H1 (cell line): ENCODE measurements at regions not wholly inside any gene's neighbourhood (a gene's known extent, or its start where the extent isn't known, plus 50 kb on each side); places are given as distances from the start of the nearest gene placed in this dataset.

Experiments
- CTCF ChIA-PET: fragments of 300-600 bp; sonication (Branson Sonifier 250); formaldehyde crosslinking; loops from one replicate; lab custom pipeline; 2021; ENCODE audit not compliant: partially characterized antibody; lab: Charles Lee
- POLR2A ChIA-PET: fragments of 300-600 bp; sonication (Branson Sonifier 250); formaldehyde crosslinking; loops from one replicate; lab custom pipeline; 2021; ENCODE audit warnings: inconsistent platforms; ENCODE audit not compliant: partially characterized antibody; lab: Charles Lee
- DNase-seq, 2 experiments: peaks; one replicate each; pipeline versions ENCODE4 v3.0.0 to v3.0.0-alpha.2; 2010 to 2022; ENCODE audit warnings: low spot score in 2 of 2, low read depth in 1 of 2, mixed read lengths in 1 of 2
- FAIRE-seq: peaks from 2 replicates; lab custom pipeline; 2011; peaks lifted over from hg19 to GRCh38; lab: Jason Lieb, UNC
- H2AFZ ChIP-seq: 2 replicates; pipeline ENCODE4 v1.8.1; 2012; ENCODE audit warnings: low read length, inconsistent platforms
- H2AK5ac ChIP-seq: 2 replicates; pipeline ENCODE4 v1.6.1; 2013; ENCODE audit warnings: low read depth, low read length
- H2BK120ac ChIP-seq: replicated peaks from 2 replicates; pipeline ENCODE3; 2013; ENCODE audit warnings: low read depth, low read length, inconsistent platforms
- H2BK12ac ChIP-seq: 2 replicates; pipeline ENCODE4 v1.6.1; 2013; ENCODE audit warnings: low read depth, low read length
- H2BK15ac ChIP-seq: 2 replicates; pipeline ENCODE4 v1.6.1; 2013; ENCODE audit warnings: low read length
- H2BK20ac ChIP-seq: 2 replicates; pipeline ENCODE4 v1.6.1; 2013; ENCODE audit warnings: low read length
- H2BK5ac ChIP-seq: 2 replicates; pipeline ENCODE4 v1.6.1; 2013; ENCODE audit warnings: low read depth, low read length
- H3K14ac ChIP-seq: 2 replicates; pipeline ENCODE4 v1.6.1; 2013; ENCODE audit warnings: inconsistent platforms; ENCODE audit not compliant: insufficient read length
- H3K18ac ChIP-seq: 2 replicates; pipeline ENCODE4 v1.6.1; 2013; ENCODE audit warnings: low read length; ENCODE audit errors: extremely low read depth
- H3K23ac ChIP-seq: 2 replicates; pipeline ENCODE4 v1.6.1; 2013; ENCODE audit warnings: inconsistent platforms; ENCODE audit not compliant: insufficient read length
- H3K23me2 ChIP-seq: 2 replicates; pipeline ENCODE4 v1.6.1; 2013; ENCODE audit warnings: low read depth, low read length
- H3K27ac ChIP-seq: 2 replicates; pipeline ENCODE4 v1.6.1; 2011; ENCODE audit warnings: low read depth, low read length, inconsistent platforms
- H3K27me3 ChIP-seq, 4 experiments: replicated peaks in 1 of 4; 1 replicate in 1 of 4; 2 replicates in 3 of 4; pipeline versions ENCODE4 v1.6.1 to v1.8.1; 2011 to 2013; ENCODE audit warnings: low read length in 3 of 4, mild to moderate bottlenecking in 3 of 4, inconsistent platforms in 2 of 4, mixed read lengths in 2 of 4, moderate library complexity in 1 of 4; ENCODE audit not compliant: control insufficient read depth in 3 of 4, insufficient read depth in 3 of 4; ENCODE audit errors: extremely low read depth in 1 of 4
- H3K36me3 ChIP-seq, 4 experiments: 2 replicates each; pipeline versions ENCODE4 v1.6.1 to v1.8.1; 2011 to 2013; ENCODE audit warnings: mild to moderate bottlenecking in 4 of 4, low read length in 3 of 4, moderate library complexity in 2 of 4, control low read depth in 1 of 4, inconsistent platforms in 1 of 4; ENCODE audit not compliant: insufficient read depth in 4 of 4, control insufficient read depth in 2 of 4
- H3K4ac ChIP-seq: replicated peaks from 2 replicates; pipeline ENCODE3; 2013; ENCODE audit warnings: low read length, low read depth, mixed read lengths, inconsistent platforms; ENCODE audit not compliant: insufficient read length
- H3K4me1 ChIP-seq, 4 experiments: replicated peaks in 1 of 4; 1 replicate in 1 of 4; 2 replicates in 3 of 4; pipeline versions ENCODE4 v1.6.1 to v1.8.1; 2011 to 2013; ENCODE audit warnings: low read length in 3 of 4, inconsistent platforms in 2 of 4, mixed read lengths in 1 of 4; ENCODE audit not compliant: insufficient read depth in 4 of 4, control insufficient read depth in 3 of 4
- H3K4me2 ChIP-seq, 2 experiments: 2 replicates each; pipeline versions ENCODE4 v1.6.1 to v1.8.1; 2011 to 2013; ENCODE audit warnings: low read depth in 2 of 2, low read length in 2 of 2, control low read depth in 1 of 2, inconsistent platforms in 1 of 2, mild to moderate bottlenecking in 1 of 2; ENCODE audit not compliant: insufficient read depth in 1 of 2
- H3K4me3 ChIP-seq, 4 experiments: fragments of 200-600, 300-600 bp in 1 of 4; sonication (generic), shearing (Covaris generic), sonication (Bioruptor Twin) in 1 of 4; 2 replicates each; pipeline versions ENCODE4 v1.5.1 to v1.8.1; 2011 to 2016; ENCODE audit warnings: low read length in 4 of 4, low read depth in 3 of 4, control low read depth in 2 of 4, inconsistent platforms in 2 of 4, mild to moderate bottlenecking in 2 of 4, mixed read lengths in 1 of 4, moderate library complexity in 1 of 4; ENCODE audit not compliant: insufficient read depth in 2 of 4; ENCODE audit errors: extremely low read depth in 1 of 4
- H3K56ac ChIP-seq: replicated peaks from 2 replicates; pipeline ENCODE3; 2013; ENCODE audit warnings: low read depth, mild to moderate bottlenecking, mixed read lengths, low read length, inconsistent platforms; ENCODE audit not compliant: insufficient read length
- H3K79me1 ChIP-seq: 2 replicates; pipeline ENCODE4 v1.6.1; 2013; ENCODE audit warnings: low read depth, low read length, control low read depth
- H3K79me2 ChIP-seq, 2 experiments: 2 replicates each; pipeline versions ENCODE4 v1.6.1 to v1.8.1; 2012 to 2013; ENCODE audit warnings: low read length in 2 of 2, mild to moderate bottlenecking in 2 of 2, inconsistent platforms in 1 of 2; ENCODE audit not compliant: insufficient read depth in 2 of 2, control insufficient read depth in 1 of 2
- H3K9ac ChIP-seq, 4 experiments: replicated peaks in 1 of 4; 1 replicate in 1 of 4; 2 replicates in 3 of 4; pipeline versions ENCODE4 v1.6.1 to v1.8.1; 2011 to 2013; ENCODE audit warnings: low read depth in 3 of 4, low read length in 3 of 4, control low read depth in 2 of 4, mild to moderate bottlenecking in 2 of 4, moderate library complexity in 2 of 4, inconsistent platforms in 1 of 4; ENCODE audit errors: extremely low read depth in 1 of 4
- H3K9me3 ChIP-seq, 2 experiments: 2 replicates each; pipeline versions ENCODE4 v1.6.1 to v1.8.1; 2012 to 2013; ENCODE audit warnings: mild to moderate bottlenecking in 2 of 2, moderate library complexity in 2 of 2, control low read depth in 1 of 2, inconsistent platforms in 1 of 2, low read depth in 1 of 2, low read length in 1 of 2, mixed read lengths in 1 of 2; ENCODE audit not compliant: insufficient read depth in 2 of 2
- H4K20me1 ChIP-seq, 2 experiments: replicated peaks in 1 of 2; 2 replicates each; pipeline versions ENCODE3 to v1.8.1; 2011 to 2013; ENCODE audit warnings: inconsistent platforms in 2 of 2, low read length in 2 of 2, mild to moderate bottlenecking in 1 of 2; ENCODE audit not compliant: insufficient read depth in 2 of 2, control insufficient read depth in 1 of 2
- H4K5ac ChIP-seq: 2 replicates; pipeline ENCODE4 v1.6.1; 2013; ENCODE audit warnings: low read length, low read depth, mixed read lengths, inconsistent platforms; ENCODE audit not compliant: insufficient read length
- H4K8ac ChIP-seq: 2 replicates; pipeline ENCODE4 v1.8.0; 2013; ENCODE audit warnings: mild to moderate bottlenecking, moderate library complexity, low read length, inconsistent platforms; ENCODE audit not compliant: insufficient read depth; ENCODE audit errors: extremely low read depth
- H4K91ac ChIP-seq: replicated peaks from 2 replicates; pipeline ENCODE3; 2013; ENCODE audit warnings: low read length, mixed read lengths, inconsistent platforms; ENCODE audit not compliant: insufficient read length
- CBX5 ChIP-seq: fragments of 300-800, 300-1000 bp; sonication (generic); IDR thresholded peaks from 2 replicates; pipeline ENCODE4 v1.7.1; 2016; ENCODE audit warnings: antibody characterized with exemption, low read length, low read depth
- CEBPB ChIP-seq: IDR thresholded peaks from 2 replicates; pipeline ENCODE4 v1.6.1; 2012; ENCODE audit warnings: low read depth, low read length
- GABPA ChIP-seq: IDR thresholded peaks from 2 replicates; pipeline ENCODE4 v1.6.1; 2011; ENCODE audit warnings: mild to moderate bottlenecking, low read length, moderate library complexity, borderline replicate concordance; ENCODE audit not compliant: insufficient read depth
- POLR2A ChIP-seq, 2 experiments: IDR thresholded peaks; 1 replicate in 1 of 2; 2 replicates in 1 of 2; pipeline ENCODE4 v1.6.1; 2011; ENCODE audit warnings: low read depth in 2 of 2, low read length in 2 of 2, mild to moderate bottlenecking in 2 of 2; ENCODE audit errors: control extremely low read depth in 1 of 2
- POLR2AphosphoS5 ChIP-seq: IDR thresholded peaks from 2 replicates; pipeline ENCODE4 v1.6.1; 2011; ENCODE audit warnings: low read depth, low read length
- SP4 ChIP-seq: IDR thresholded peaks from 2 replicates; pipeline ENCODE4 v1.6.1; 2012; ENCODE audit warnings: low read length, inconsistent platforms
- whole genome bisulfite sequencing, 2 experiments: shearing (Covaris generic) in 1 of 2; methylation state at CpG; one replicate each; pipeline versions ENCODE4 v1.1.6 to v1.1.7; 2013 to 2015; ENCODE audit warnings: low lambda C conversion rate in 2 of 2, mixed read lengths in 2 of 2, inconsistent platforms in 1 of 2, low coverage in 1 of 2, missing lambda C conversion rate in 1 of 2; ENCODE audit not compliant: insufficient replicate concordance in 2 of 2, insufficient coverage in 1 of 2, insufficient read length in 1 of 2; ENCODE audit errors: extremely low coverage in 1 of 2, missing lambda C conversion rate in 1 of 2; 5-methylcytosine and 5-hydroxymethylcytosine counted together
- TF ChIP-seq, protein P1 (sequence below): IDR thresholded peaks from 2 replicates; pipeline ENCODE4 v1.6.1; 2012; ENCODE audit warnings: inconsistent platforms

DNA sequence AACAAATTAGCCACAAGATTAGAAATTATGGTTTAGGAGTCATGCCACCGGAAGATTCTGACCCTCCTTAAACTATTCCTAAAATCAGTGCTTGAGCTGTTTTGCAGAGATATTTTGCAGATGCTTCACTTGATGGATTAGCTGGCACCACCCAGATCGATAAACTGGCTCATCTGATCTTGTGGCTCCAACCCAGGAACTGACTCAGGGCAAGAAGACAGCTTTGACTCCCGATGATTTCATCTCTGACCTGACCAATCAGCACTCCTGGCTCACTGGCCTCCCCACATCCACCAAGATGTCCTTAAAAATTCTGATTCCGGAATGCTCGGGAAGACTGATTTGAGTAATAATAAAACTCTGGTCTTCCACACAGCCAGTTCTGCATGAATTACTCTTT is 221.6 kb downstream of the RHOU start:
- Histone ChIP-seq H3K14ac (no peak overlapping the region), H2AK5ac (no peak overlapping the region), H3K79me2 (no peaks in the 10 kb centered on the region), H3K4me3 (no peak overlapping the region), H3K9me3 (peaks cover 0 to 4% of the 10 kb centered on the region in 2 experiments; a peak in 1 of 4 replicates), H3K56ac (no peak overlapping the region), H3K79me1 (no peaks in the 10 kb centered on the region), H4K91ac (no peak overlapping the region), H3K23ac (no peak overlapping the region), H3K36me3 (no peaks in the 10 kb centered on the region), H3K9ac (no peak overlapping the region), H3K4ac (no peak overlapping the region), H2BK120ac (no peak overlapping the region), H3K18ac (no peak overlapping the region), H3K23me2 (no peaks in the 10 kb centered on the region), H4K20me1 (no peaks in the 10 kb centered on the region), H2AFZ (no peak overlapping the region), H3K27me3 (no peaks in the 10 kb centered on the region), H2BK5ac (no peak overlapping the region), H4K5ac (no peak overlapping the region), H4K8ac (no peak overlapping the region), H3K4me2 (no peak overlapping the region), H2BK15ac (no peak overlapping the region), H2BK12ac (no peak overlapping the region), H3K27ac (no peak overlapping the region), H3K4me1 (peaks cover 0 to 3% (median 0%) of the 10 kb centered on the region in 4 experiments; a peak in 1 of 7 replicates), H2BK20ac (no peak overlapping the region)
- no peak for FAIRE-seq
- ChIA-PET CTCF (interaction anchor here (1.1 kb wide), 1 partner anchor 19 kb away, joined by 3 read pairs; no protein-coding TSS in a partner anchor), POLR2A (no interaction called here)
- no peak for TF ChIP-seq CEBPB
- TF ChIP-seq SP4, result no peak
- TF ChIP-seq POLR2AphosphoS5, result no peak
- no peak for TF ChIP-seq POLR2A (IDR thresholded peaks at IDR 0.05; ENCODE audit: control extremely low read depth in 1 of 2, low read depth in 2 of 2, low read length in 2 of 2)
- TF ChIP-seq GABPA, result no peak
- TF ChIP-seq, protein P1, sequence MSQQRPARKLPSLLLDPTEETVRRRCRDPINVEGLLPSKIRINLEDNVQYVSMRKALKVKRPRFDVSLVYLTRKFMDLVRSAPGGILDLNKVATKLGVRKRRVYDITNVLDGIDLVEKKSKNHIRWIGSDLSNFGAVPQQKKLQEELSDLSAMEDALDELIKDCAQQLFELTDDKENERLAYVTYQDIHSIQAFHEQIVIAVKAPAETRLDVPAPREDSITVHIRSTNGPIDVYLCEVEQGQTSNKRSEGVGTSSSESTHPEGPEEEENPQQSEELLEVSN, result no peak
- TF ChIP-seq CBX5, result no peak
- no peak for DNase-seq
- 96% methylated on average over 5 of the region's 5 CpGs; no CpG with 5 or more reads in 1 of the 2 experiments for WGBS, 2 experiments
